HEK293T (cell line): ENCODE measurements at regions not wholly inside any gene's neighbourhood (a gene's known extent, or its start where the extent isn't known, plus 50 kb on each side); places are given as distances from the start of the nearest gene placed in this dataset.

Experiments
- FOXA1 ChIP-seq: fragments of 450-650 bp; IDR thresholded peaks from 2 replicates; pipeline ENCODE4 v1.6.1; 2016; ENCODE audit warnings: mild to moderate bottlenecking
- NFRKB ChIP-seq: fragments of 450-650 bp; IDR thresholded peaks from 2 replicates; pipeline ENCODE4 v1.6.1; 2016; ENCODE audit warnings: mild to moderate bottlenecking, moderate library complexity
- SP1 ChIP-seq: fragments of 450-650 bp; IDR thresholded peaks from 2 replicates; pipeline ENCODE4 v1.6.1; 2017
- SUZ12 ChIP-seq: fragments of 450-650 bp; IDR thresholded peaks from 2 replicates; pipeline ENCODE4 v1.6.1; 2016; ENCODE audit warnings: mild to moderate bottlenecking

- TF ChIP-seq SUZ12, result no peak
- no peak for TF ChIP-seq SP1
- no peak for TF ChIP-seq NFRKB
- no peak for TF ChIP-seq FOXA1
These were observed 286.5 kb downstream of the PTEN start for GRCh38 chr10:88149906-88150305.
